K562 (cell line): ENCODE measurements at regions not wholly inside any gene's neighbourhood (a gene's known extent, or its start where the extent isn't known, plus 50 kb on each side); places are given as distances from the start of the nearest gene placed in this dataset.

Experiments used
- ATAC-seq: fragments of 200-7000 bp; cut with Tn5 transposase; 3 replicates; pipeline ENCODE4 v1.9.1; 2020; ENCODE audit warnings: moderate library complexity
- BruUV-seq: library from RNA; stranded (reverse); fragments of 400-500 nt; replicated peaks from 2 replicates; lab custom pipeline; 2021; lab: Mats Ljungman, UMichigan
- CTCF ChIA-PET: fragments of 300-600 bp; formaldehyde crosslinking; extraction: SDS; loops from one replicate; lab custom pipeline; 2021; ENCODE audit warnings: low intra/inter-chr PET ratio; lab: Yijun Ruan, JAX
- POLR2A ChIA-PET: fragments of 300-600, 350-650 bp; sonication (Branson Sonifier 250); formaldehyde crosslinking; extraction: SDS; loops from one replicate; lab custom pipeline; 2021; ENCODE audit warnings: antibody characterized with exemption, inconsistent platforms; lab: Yijun Ruan, JAX
- DNase-seq, 4 experiments: peaks; one replicate each; pipeline versions ENCODE4 v3.0.0 to v3.0.0-alpha.2; 2011 to 2018; ENCODE audit warnings: low spot score in 3 of 4, mixed read lengths in 3 of 4; ENCODE audit errors: extremely low read depth in 1 of 4
- FAIRE-seq: peaks from 2 replicates; lab custom pipeline; 2011; peaks lifted over from hg19 to GRCh38; lab: Jason Lieb, UNC
- H2AFZ ChIP-seq: 2 replicates; pipeline ENCODE4 v1.6.0; 2011; ENCODE audit warnings: low read depth, low read length, control low read depth, inconsistent platforms
- H3K27ac ChIP-seq: fragments of 200-600 bp; 3 replicates; pipeline ENCODE4 v1.8.0; 2011; ENCODE audit warnings: low read depth, mild to moderate bottlenecking, control low read depth, inconsistent platforms, low read length, moderate library complexity, mixed read lengths; ENCODE audit errors: extremely low read depth
- H3K27me3 ChIP-seq, 2 experiments: fragments of 300-600 bp in 1 of 2; 2 replicates in 1 of 2; 3 replicates in 1 of 2; pipeline versions ENCODE4 v1.6.0 to v1.8.0; 2011; ENCODE audit warnings: inconsistent platforms in 2 of 2, low read length in 2 of 2, mild to moderate bottlenecking in 1 of 2, mixed read lengths in 1 of 2, moderate library complexity in 1 of 2; ENCODE audit not compliant: control insufficient read depth in 2 of 2, insufficient read depth in 2 of 2
- H3K36me3 ChIP-seq: fragments of 300-600 bp; 3 replicates; pipeline ENCODE4 v1.8.0; 2011; ENCODE audit warnings: mild to moderate bottlenecking, low read length, inconsistent platforms; ENCODE audit not compliant: control insufficient read depth, insufficient read depth
- H3K4me1 ChIP-seq, 2 experiments: fragments of 200-600 bp in 1 of 2; replicated peaks in 1 of 2; 2 replicates in 1 of 2; 3 replicates in 1 of 2; pipeline versions ENCODE4 v1.5.1 to v1.8.0; 2011; ENCODE audit warnings: inconsistent platforms in 2 of 2, low read length in 2 of 2, mild to moderate bottlenecking in 1 of 2, mixed read lengths in 1 of 2, moderate library complexity in 1 of 2; ENCODE audit not compliant: control insufficient read depth in 2 of 2, insufficient read depth in 2 of 2
- H3K4me2 ChIP-seq: 2 replicates; pipeline ENCODE4 v1.6.1; 2011; ENCODE audit warnings: low read length, control low read depth, inconsistent platforms, mixed read lengths; ENCODE audit not compliant: insufficient read depth
- H3K4me3 ChIP-seq: fragments of 200-600 bp; sonication (generic), shearing (Covaris generic); 2 replicates; pipeline ENCODE4 v1.5.1; 2016; ENCODE audit warnings: control low read depth, inconsistent platforms
- H3K79me2 ChIP-seq: fragments of 200-600 bp; 3 replicates; pipeline ENCODE4 v1.8.0; 2011; ENCODE audit warnings: low read length, inconsistent platforms; ENCODE audit not compliant: control insufficient read depth, insufficient read depth
- H3K9ac ChIP-seq, 2 experiments: 2 replicates each; pipeline versions ENCODE4 v1.6.0 to v1.6.1; 2011; ENCODE audit warnings: low read depth in 2 of 2, low read length in 2 of 2, control low read depth in 1 of 2, inconsistent platforms in 1 of 2, mild to moderate bottlenecking in 1 of 2, mixed read lengths in 1 of 2; ENCODE audit not compliant: insufficient read depth in 1 of 2
- H3K9me1 ChIP-seq: one replicate; pipeline ENCODE4 v1.6.0; 2011; ENCODE audit warnings: inconsistent platforms, mild to moderate bottlenecking, low read length, moderate library complexity; ENCODE audit not compliant: control insufficient read depth, insufficient read depth
- H3K9me3 ChIP-seq: replicated peaks from 2 replicates; pipeline ENCODE4 v1.5.1; 2011; ENCODE audit warnings: low read depth, low read length, inconsistent platforms; ENCODE audit not compliant: control insufficient read depth, insufficient read depth
- H4K20me1 ChIP-seq: replicated peaks from 2 replicates; pipeline ENCODE4 v1.6.1; 2011; ENCODE audit warnings: low read length, inconsistent platforms, mixed read lengths; ENCODE audit not compliant: control insufficient read depth, insufficient read depth
- AFF1 ChIP-seq, 2 experiments: fragments of 450-650 bp; IDR thresholded peaks; 2 replicates each; pipeline ENCODE4 v1.6.1; 2018; ENCODE audit warnings: mild to moderate bottlenecking in 2 of 2, low read depth in 1 of 2; ENCODE audit not compliant: partially characterized antibody in 2 of 2
- ETV6 ChIP-seq, 3 experiments: fragments of 150-350 bp in 1 of 3; sonication (generic) in 1 of 3; formaldehyde crosslinking in 1 of 3; IDR thresholded peaks; 2 replicates each; pipeline versions ENCODE4 v1.6.1 to v1.8.0; 2014 to 2022; ENCODE audit warnings: borderline replicate concordance in 2 of 3, low read depth in 2 of 3, antibody characterized with exemption in 1 of 3, low read length in 1 of 3, mild to moderate bottlenecking in 1 of 3, missing genetic modification reagents in 1 of 3
- EWSR1 ChIP-seq: fragments of 450-650 bp; IDR thresholded peaks from 2 replicates; pipeline ENCODE4 v1.6.1; 2018; ENCODE audit warnings: borderline replicate concordance, mild to moderate bottlenecking, low read depth, moderate library complexity; ENCODE audit not compliant: partially characterized antibody
- GABPB1 ChIP-seq: sonication (generic); formaldehyde crosslinking; IDR thresholded peaks from 2 replicates; pipeline ENCODE4 v1.8.0; 2022; ENCODE audit warnings: mild to moderate bottlenecking, missing genetic modification reagents
- PRPF4 ChIP-seq: fragments of 200-400 bp; formaldehyde crosslinking; IDR thresholded peaks from one replicate; pipeline ENCODE4 v1.6.1; 2017; ENCODE audit warnings: low read length, low read depth, mild to moderate bottlenecking; ENCODE audit not compliant: insufficient read depth, poor library complexity, severe bottlenecking
- SMAD4 ChIP-seq: fragments of 250-450 bp; sonication (Bioruptor Pico); conservative IDR thresholded peaks from 2 replicates; pipeline ENCODE4 v1.8.0; 2021; ENCODE audit warnings: inconsistent platforms, mild to moderate bottlenecking, moderate library complexity
- SOX6 ChIP-seq: fragments of 450-650 bp; IDR thresholded peaks from 2 replicates; pipeline ENCODE4 v1.6.1; 2014; ENCODE audit warnings: mild to moderate bottlenecking
- SRSF9 ChIP-seq: fragments of 200-400 bp; formaldehyde crosslinking; IDR thresholded peaks from 2 replicates; pipeline ENCODE4 v1.6.1; 2017; ENCODE audit warnings: low read depth, low read length, borderline replicate concordance
- ZBTB33 ChIP-seq: sonication (generic); formaldehyde crosslinking; IDR thresholded peaks from 2 replicates; pipeline ENCODE4 v1.8.1; 2023; ENCODE audit warnings: mild to moderate bottlenecking, missing genetic modification reagents
- ZNF3 ChIP-seq: fragments of 250-450 bp; sonication (Bioruptor Pico); IDR thresholded peaks from 2 replicates; pipeline ENCODE4 v1.5.0; 2021; ENCODE audit warnings: mild to moderate bottlenecking, moderate library complexity
- ZNF316 ChIP-seq: fragments of 450-650 bp; IDR thresholded peaks from 2 replicates; pipeline ENCODE4 v1.6.1; 2016
- ZNF696 ChIP-seq: fragments of 250-450 bp; sonication (Bioruptor Pico); conservative IDR thresholded peaks from 2 replicates; pipeline ENCODE4 v1.4.0; 2020; ENCODE audit warnings: mild to moderate bottlenecking, moderate library complexity
- WGBS: fragments of 100-300 bp; shearing (Covaris generic); methylation state at CpG from one replicate; pipeline ENCODE4 v1.1.6; 2016; ENCODE audit warnings: low coverage, mixed read lengths; ENCODE audit not compliant: insufficient coverage; ENCODE audit errors: missing lambda C conversion rate; 5-methylcytosine and 5-hydroxymethylcytosine counted together
- in situ Hi-C: fragments of 300-500 bp; cut with MboI; formaldehyde crosslinking; loops from 4 replicates; pipeline ENCODE4 v1.15.0; 2018; ENCODE audit warnings: inconsistent platforms, mixed read lengths
- intact Hi-C: fragments of 100-400 bp; cut with micrococcal nuclease; formaldehyde crosslinking; loops from 2 replicates; pipeline ENCODE4 v1.14.2; 2022

- TF ChIP-seq AFF1 (IDR thresholded peaks at IDR 0.05; ENCODE audit: low read depth in 1 of 2, partially characterized antibody in 2 of 2) (no peak), GABPB1 (CRISPR knock-in tag) (no peak), ZNF3 (CRISPR knock-in tag) (no peak), EWSR1 (no peak)
Measured at GRCh38 chr2:138395565-138396306, 105.8 kb upstream of the SPOPL start (continued).

GRCh38 chr2:138396843-138397242 is 104.7 kb upstream of the SPOPL start:
- no peak for FAIRE-seq
- TF ChIP-seq ETV6 (IDR thresholded peaks at IDR 0.05; ENCODE audit: borderline replicate concordance in 1 of 2, low read depth in 2 of 2, low read length in 1 of 2) (no peak), ETV6 (CRISPR knock-in tag; IDR thresholded peaks at IDR 0.05; ENCODE audit: borderline replicate concordance) (no peak), ZNF316 (no peak), PRPF4 (no peak), SRSF9 (no peak), ZBTB33 (CRISPR knock-in tag) (no peak), SOX6 (no peak), SMAD4 (CRISPR knock-in tag) (no peak), ZNF696 (CRISPR knock-in tag) (no peak)

More at GRCh38 chr2:138396843-138397242, 104.7 kb upstream of the SPOPL start:
- Histone ChIP-seq H3K4me2 (no peak overlapping the region), H3K9me1 (no peaks in the 10 kb centered on the region), H3K36me3 (no peaks in the 10 kb centered on the region), H4K20me1 (no peaks in the 10 kb centered on the region), H3K79me2 (no peaks in the 10 kb centered on the region), H3K27ac (no peak overlapping the region), H3K4me1 (peaks cover 0 to 4% of the 10 kb centered on the region in 2 experiments; a peak in 1 of 5 replicates), H3K9ac (no peak overlapping the region), H3K27me3 (no peaks in the 10 kb centered on the region), H3K9me3 (no peaks in the 10 kb centered on the region), H2AFZ (no peak overlapping the region), H3K4me3 (no peak overlapping the region)
- BruUV-seq, result no TSS peak
- intact Hi-C loops, result no loop called here
- in situ Hi-C loops, result no loop called here
- ChIA-PET CTCF (no interaction called here), POLR2A (no interaction called here)
- no peak for ATAC-seq
- 8% methylated on average over 3 of the region's 3 CpGs for WGBS
- no peak for DNase-seq
